HG03354 (cell line): ENCODE measurements at regions not wholly inside any gene's neighbourhood (a gene's known extent, or its start where the extent isn't known, plus 50 kb on each side); places are given as distances from the start of the nearest gene placed in this dataset.
"Not testable (repeated sequence)": the region's sequence is repeated elsewhere in the genome, so short reads cannot be mapped to it uniquely, and the experiment has no call there.

Source experiments
- ATAC-seq: cut with Tn5 transposase; IDR thresholded peaks from one replicate; pipeline ENCODE4 v1.9.1; 2021; ENCODE audit warnings: mild to moderate bottlenecking; ENCODE audit not compliant: unreplicated experiment, poor library complexity, severe bottlenecking

DNA sequence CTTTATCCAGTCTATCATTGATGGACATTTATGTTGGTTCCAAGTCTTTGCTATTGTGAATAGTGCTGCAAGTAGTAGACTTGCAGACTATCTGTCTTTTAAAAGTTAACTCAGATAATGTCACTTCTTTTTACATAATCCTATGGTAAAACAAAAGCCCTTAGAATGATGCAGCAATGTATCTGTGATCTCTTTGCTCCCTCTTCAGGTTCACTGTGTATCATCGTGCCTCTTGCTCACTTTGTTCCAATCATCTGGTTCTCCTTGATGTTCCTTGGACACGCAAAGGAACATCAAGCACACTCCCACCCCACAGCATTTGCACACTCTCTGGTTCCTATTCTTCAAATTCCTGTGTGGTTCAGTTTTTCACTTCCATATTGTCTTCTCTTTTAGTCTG is 472.5 kb upstream of the ZNF804A start:
- no peak for ATAC-seq

DNA sequence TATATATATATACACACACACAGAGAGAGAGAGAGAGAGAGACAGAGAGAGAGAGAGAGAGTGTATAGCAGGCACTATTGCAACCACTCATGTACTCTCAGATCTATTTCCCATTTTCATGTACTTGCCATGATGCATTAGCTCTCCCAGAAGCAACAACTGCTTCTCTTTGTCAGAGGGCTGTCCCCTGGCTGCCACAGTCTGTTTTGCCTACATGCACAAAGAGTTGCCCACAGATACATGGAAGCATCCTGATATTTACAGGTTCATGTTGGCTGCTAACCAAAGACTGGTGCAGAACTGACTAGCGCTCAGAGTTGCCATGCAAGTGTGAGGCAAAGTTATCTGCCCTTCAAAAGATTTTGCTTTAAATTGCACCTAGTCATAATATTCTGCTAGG is 469.3 kb upstream of the ZNF804A start:
- no peak for ATAC-seq

DNA sequence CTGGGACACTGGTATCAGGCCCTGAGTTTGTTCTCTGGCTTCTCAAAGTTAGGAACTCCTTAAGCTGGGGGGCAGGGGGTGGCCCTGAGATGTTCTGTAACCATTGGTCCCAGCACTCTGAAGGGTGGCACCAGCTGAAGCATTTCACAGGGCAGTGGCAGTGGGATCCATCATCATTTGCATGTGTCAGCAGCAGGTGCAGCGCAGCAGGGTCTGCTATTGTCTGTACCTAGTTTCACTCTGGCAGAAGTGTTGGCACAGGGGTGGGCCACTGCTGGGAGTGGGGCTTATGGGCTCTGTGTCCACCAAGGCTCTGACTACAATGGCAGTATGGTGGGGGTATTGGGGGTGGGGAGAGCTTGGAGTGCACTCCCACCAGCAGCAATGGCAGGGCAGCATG is 460.4 kb upstream of the ZNF804A start:
- ATAC-seq = no peak

DNA sequence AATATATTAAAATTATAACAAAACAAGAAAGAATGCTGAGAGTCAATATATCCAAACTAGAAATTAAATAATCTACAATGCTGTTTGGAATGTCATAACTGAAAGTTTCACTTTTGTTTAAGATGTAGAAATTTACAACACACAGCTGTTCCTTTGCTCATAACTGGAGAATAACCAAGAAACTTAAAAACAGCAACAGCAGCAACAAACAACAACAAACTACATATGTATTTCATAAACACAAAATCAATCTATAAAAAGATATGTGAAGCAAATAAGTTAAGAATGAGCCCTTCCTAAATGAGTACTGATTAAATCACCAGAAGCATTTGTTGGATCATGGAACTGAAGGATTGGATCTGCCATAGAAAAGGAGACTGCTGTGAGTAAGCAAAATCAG is 456.5 kb upstream of the ZNF804A start:
- ATAC-seq = no peak

DNA sequence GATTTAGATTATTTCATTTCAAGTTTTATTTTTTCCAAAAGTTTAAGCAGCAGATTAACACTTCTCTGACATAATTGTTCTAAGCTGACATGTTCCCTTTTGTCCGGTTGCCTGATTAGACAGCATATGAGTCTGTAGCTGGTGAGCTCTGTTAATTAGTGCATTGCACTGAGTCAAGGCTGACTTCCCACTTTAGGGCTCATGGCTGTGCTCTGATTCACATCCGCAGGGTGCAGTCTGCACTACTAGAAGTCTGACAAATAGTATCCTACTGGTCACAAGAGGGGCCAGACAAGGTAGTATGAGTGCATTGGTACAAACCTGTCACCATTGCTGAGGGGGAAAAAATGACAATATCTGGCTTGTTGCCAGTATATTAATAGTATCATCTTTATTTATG is 443.9 kb upstream of the ZNF804A start:
- no peak for ATAC-seq

DNA sequence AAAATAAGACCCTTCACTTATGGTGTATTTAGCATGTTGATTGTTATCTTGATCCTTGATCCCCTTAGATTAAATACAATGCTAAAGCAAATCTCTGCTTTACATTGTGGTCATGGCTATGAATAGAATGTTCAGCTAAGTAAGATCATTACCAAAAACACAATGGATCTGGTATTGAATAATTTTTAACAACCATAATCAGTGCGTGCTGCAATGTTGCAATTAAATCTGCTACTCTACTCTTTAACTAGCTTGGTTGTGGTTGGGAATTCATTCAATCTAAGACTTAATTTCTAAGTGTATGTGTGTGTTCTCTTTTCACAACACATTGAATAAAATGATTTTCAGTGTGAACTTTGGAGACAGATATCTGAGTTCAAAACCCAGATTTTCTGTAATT is 442.5 kb upstream of the ZNF804A start:
- ATAC-seq = no peak

DNA sequence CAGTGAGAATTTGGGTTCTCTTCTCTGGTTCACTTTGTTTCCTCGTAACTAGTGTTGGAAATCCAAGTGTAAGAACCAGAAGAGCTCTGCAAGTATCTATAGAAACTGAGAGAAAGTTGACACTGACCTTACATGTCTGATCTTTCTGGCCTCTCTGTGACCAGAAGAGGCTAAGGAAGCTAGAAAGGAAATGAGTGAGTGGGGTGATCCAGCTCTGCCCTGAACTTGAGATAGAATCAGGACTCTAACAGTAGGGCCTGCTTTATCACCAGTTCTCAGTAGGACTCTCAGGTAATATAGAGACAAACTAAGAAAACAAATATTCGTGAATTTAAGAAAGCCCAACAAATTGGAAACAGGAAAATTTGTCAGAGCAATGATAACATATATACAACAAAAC is 441.2 kb upstream of the ZNF804A start:
- no peak for ATAC-seq

DNA sequence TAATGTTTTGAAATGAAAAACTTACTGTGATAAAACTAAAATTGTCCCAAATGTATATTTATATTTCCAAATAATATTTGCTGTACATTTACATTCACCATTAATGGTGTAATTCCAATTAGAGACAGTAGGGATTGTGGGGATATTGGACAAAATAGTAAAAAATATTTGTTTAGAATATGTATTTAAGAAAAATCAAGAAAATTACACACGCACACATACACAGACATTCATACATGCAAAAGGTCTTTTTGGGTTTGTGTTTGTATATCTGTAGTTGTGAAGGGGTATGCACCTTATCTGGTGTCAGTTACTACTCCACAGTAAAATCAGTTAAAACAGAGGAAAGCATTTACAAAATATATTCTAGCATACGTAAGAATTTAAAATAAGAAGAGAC is 435.9 kb upstream of the ZNF804A start:
- no peak for ATAC-seq

DNA sequence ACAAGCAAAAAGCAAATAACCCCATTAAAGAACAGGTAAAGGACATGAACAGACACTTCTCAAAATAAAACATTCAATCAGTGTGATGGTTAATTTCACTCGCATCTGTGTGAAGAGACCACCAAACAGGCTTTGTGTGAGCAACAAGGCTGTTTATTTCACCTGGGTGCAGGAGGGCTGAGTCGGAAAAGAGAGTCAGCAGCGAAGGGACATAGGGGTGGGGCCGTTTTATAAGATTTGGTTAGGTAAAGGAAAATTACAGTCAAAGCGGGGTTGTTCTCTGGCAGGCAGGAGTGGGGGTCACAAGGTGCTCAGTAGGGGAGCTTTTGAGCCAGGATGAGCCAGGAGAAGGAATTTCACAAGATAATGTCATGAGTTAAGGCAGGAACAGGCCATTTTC is 429.5 kb upstream of the ZNF804A start:
- ATAC-seq = not testable (repeated sequence)

DNA sequence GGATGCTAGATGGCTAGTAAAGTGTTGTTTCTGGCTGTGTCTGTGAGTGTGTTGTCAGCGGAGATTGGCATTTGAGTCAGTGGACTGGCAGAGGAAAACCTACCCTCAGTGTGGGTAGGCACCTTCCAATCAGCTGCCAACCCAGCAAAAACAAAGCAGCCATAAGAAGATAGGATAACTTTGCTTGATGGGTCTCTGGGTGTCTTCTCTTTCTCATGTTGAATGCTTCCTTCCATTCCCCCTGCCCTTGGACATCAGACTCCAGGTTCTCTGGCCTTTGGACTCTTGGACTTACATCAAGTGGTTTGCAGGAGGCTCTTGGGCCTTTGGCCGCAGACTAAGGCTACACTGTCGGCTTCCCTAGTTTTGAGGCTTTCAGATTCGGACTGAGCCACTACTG is 429.0 kb upstream of the ZNF804A start:
- no peak for ATAC-seq

DNA sequence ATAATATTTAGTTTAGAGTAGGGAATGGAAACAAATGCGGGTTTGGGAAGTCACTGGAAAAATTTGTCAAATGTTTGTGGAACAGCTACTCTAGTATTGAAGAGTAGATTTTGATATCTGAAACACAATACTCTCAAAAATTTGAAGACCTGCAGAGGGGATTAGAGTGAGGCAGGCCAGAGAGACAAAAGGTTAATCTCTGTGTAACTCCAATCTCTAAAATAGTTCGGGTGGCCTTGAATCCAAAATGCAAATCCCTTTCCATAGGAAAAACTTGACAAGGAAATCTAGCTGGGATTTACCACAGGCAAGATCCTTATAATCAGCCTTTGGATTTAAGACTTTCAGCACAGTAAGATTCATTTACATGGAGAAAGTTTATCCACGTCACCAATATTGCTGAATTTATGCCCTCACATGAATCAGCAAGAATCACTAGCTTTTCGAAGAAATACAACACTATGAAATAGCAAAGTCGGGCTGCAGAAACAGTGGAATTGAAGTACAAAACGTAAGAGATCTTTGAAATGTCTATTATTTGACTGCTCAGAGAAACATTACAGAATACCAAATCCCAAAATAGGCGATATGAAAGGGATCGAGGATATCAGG is 423.7 kb upstream of the ZNF804A start:
- ATAC-seq = no peak

DNA sequence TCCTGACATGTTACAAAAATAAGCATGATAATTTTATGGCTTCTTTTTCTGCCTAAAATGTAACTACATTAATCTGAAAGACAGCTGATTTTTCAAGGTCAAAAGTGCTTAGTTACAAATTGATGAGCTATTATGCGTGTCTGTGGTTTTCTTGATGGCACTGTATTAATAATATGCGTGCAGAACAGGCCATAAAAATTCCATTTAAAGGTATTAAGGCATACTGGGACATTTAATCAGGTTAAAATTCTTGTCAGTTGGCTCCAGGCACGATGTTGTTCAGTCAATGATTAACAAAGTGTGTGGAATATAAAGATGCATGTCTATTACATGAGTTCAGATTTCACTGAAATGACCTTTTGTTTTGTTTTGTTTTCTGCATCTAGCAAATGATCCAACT is 420.1 kb upstream of the ZNF804A start:
- no peak for ATAC-seq

DNA sequence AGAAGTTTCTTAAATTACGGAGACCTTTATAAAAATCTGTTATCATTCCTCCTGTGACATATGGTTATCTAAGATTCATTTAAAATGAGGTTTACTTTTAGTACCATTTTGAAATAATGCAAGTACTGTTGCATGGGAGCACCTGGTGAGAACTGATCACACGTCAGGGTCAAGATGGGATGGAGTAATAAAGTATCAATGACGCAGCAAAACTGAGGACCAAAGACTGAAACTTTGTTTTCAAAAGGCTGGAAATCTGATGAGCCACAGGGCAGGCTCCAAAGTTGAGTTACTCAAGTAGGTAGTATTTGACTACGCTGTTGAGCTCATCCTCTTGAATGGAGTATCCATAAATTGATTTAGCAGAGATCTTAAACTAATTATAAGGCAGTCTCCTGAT is 411.9 kb upstream of the ZNF804A start:
- no peak for ATAC-seq

DNA sequence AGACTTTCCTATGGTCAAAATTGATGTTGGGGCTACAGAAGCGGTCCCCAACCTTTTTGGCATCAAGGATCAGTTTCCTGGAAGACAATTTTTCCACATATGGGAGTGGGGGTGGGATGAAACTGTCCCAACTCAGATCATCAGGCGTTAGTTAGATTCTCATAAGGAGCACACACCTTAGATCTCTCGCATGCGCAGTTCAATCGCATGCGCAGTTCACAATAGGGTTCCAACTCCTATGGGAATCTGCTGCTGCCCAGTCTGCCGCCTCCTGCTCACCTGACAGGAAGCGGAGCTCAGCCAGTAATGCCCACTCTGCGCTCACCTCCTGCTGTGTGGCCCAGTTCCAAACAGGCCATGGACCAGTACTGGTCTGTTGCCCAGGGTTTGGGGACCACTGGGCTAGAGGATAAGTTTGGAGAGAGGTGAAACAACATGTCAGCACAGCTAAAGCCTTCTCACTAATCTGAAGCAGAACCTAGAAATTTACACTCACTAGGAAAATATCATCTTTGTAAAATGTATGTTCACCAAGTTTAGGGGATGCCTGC is 410.8 kb upstream of the ZNF804A start:
- no peak for ATAC-seq

DNA sequence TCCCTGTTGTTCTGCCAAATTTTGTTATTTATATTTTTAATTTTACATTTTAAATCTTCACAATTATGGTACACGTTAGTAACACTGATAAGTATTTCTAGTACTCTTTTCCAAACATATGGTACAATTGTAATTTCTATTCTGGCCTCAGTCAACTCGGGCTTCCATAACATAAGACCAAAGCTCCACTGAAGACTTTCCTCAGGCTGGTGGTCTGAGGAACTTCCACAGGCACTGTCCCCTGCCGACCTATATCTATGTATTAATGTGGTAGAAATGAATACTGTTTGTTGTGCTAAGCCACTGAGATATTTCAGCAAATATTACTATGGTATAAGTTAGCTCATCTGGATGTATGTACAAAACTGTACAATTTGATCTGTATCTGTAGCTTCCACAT is 407.6 kb upstream of the ZNF804A start:
- no peak for ATAC-seq

DNA sequence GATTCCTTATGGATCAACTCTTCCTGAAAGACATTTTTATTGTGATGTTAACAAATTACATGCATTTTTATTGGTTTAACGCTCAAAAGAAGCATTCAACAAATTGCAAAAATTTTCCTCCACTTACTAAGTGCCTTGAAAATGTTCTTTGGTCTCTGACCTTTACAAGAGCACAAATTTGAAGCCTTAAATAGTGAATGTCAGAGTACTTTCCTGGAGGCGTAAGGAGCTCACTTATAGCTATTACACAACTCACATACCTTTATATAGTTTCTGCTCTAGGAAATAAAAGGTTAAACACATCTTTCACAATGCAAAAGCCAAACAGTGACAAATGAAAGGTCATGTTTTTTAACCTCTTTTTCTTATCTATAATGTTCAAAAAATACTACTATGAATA is 405.7 kb upstream of the ZNF804A start:
- no peak for ATAC-seq

DNA sequence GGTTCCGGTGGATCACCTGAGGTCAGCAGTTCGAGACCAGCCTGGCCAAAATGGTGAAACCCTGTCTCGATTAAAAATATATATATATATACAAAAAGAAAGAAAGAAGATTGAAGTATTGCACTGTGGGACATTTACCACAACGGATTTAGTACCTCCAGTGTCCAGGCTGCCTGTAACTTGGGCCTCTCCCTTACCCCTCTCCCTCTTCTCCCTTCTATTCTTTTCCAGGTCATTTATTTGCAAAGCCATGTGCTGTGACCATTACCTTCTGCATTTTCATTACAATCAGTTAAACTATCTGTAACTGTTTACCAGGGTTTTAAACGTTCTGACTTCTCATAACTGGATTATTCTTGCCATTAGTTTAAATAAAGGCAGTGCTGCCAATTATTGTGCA is 400.9 kb upstream of the ZNF804A start:
- ATAC-seq = no peak

DNA sequence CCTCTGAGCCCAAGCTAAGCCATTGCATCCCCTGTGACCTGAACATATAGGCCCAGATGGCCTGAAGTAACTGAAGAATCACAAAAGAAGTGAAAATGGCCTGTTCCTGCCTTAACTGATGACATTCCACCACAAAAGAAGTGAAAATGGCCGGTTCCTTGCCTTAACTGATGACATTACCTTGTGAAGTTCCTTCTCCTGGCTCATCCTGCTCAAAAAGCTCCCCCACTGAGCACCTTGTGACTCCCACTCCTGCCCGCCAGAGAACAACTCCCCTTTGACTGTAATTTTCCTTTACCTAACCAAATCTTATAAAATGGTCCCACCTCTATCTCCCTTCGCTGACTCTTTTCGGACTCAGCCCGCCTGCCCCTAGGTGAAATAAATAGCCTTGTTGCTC is 399.5 kb upstream of the ZNF804A start:
- not testable (repeated sequence) for ATAC-seq

DNA sequence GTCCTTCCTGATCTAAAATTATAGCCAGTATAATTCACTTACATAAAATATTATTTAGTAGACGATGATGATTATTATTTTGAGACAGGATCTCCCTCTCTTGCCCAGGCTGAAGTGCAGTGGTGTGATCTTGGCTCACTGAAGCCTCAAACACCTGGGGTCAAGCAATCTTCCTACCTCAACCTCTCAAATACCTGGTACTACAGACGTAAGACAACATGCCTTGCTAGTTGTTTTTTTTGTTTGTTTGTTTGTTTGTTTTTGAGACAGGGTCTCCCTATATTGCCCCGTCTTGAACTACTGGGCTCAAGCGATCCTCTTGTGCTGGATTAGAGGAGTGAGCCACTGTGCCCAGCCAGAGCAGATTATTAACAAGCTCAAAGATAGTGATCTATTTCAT is 399.1 kb upstream of the ZNF804A start:
- no peak for ATAC-seq

DNA sequence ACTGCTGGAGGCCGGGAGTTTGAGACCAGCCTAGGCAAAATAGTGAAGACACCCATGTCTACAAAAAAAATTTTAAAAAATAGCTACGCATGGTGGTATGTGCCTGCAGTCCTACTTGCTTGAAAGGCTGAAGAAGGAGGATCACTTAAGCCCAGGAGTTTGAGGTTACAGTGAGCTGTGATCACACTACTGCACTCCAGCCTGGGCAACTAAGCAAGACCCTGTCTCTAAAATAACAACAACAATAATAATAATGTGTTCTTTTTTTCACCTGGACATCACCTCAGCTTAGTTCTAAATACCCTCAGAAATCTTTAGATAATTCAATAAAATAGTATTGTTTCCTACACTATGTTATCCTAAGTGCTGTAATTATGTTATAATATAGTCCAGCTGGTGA is 397.1 kb upstream of the ZNF804A start:
- no peak for ATAC-seq

DNA sequence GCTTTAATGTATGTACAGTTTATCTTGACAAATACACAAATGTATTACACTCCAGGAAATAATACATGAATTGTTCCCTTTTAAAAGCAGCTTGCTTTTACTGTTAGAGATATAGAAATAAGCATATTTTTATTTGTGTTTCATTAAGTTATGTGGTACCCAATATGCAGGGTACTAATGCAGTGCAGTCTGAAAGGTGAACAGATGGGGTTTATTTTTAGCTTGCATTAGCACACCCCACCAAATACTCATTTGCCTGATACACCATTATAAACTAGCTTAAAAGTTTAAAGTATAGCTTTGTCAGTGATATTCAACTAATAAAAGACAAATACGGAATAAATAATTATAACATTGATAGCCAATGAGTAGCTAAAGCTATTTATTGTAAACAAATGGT is 394.7 kb upstream of the ZNF804A start:
- ATAC-seq = no peak

DNA sequence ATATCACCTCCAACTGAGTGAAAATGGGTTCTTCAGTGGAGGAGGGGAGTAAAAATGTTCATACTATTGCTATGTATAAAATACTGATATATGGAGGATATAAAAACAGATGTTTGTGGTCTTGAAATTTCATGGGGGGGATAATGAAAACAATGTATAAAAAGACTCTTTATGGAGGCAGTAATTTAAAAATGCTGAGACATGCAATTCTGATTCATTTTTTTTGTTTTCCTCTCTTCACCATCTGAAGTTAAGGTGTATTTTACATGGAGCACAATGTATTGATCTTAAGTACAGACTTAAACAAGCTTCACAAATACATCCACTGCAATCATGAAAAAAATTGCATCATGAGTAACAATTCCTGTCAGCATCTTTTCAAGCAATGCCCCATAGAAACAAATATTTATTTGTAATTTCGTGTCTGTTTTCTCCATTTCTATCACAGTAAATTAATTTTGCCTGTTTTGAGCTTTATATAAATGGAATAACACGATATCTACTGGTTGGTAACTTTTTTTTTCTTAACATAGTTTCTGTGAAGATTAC is 393.2 kb upstream of the ZNF804A start:
- no peak for ATAC-seq
